NCI-H2029 (cell line): ENCODE measurements at regions not wholly inside any gene's neighbourhood (a gene's known extent, or its start where the extent isn't known, plus 50 kb on each side); places are given as distances from the start of the nearest gene placed in this dataset.
A peak's percentile ranks its signal among the peaks of the same experiment; 100 is the strongest.
"Not testable (repeated sequence)": the region's sequence is repeated elsewhere in the genome, so short reads cannot be mapped to it uniquely, and the experiment has no call there.

ENCODE experiments used
- DNase-seq: peaks from one replicate; lab custom pipeline; 2025; lab: John Stamatoyannopoulos, UW

DNA sequence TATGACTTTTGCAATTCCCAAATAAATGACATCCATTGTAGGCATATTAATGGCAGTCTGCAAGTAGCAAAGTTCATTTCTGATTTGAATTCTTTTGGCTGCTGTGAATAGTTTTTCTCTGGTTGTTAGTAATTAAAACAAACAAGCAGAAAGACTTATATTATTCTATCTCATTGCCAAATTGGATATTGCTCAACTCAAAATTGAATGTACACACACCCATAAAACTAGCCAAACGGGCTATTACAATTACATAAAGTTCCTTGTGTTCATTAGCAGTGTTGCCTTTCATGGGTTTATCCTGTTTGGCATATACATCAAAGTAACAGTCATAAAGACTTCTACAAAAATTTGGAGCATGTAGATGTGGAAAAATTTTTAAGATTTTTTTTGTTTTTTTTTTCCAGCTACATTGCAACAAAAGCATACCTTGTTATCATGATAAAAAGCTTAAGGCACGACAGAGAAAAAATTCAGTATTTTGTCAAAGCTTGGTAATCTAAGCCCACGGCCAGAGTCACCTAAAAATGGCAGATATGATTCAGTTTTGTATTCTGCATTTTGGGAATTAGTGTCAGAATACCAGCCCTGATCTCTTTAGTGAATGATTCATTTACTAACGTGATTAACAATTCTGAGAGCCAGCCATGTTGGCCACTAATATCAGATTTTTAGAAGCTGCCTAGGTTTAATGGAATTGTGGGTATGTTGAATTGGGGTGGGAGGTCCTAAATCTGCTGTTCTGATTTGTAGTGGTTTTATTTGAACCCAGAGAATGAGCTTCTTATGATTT lies 108.4 kb downstream of the KLF5 start:
- no peak for DNase-seq

- DNase-seq, result no peak
Observed at GRCh38 chr13:73166204-73166603, 107.4 kb downstream of the KLF5 start.

GRCh38 chr13:73162912-73163911 lies 104.4 kb downstream of the KLF5 start:
- no peak for DNase-seq

DNA sequence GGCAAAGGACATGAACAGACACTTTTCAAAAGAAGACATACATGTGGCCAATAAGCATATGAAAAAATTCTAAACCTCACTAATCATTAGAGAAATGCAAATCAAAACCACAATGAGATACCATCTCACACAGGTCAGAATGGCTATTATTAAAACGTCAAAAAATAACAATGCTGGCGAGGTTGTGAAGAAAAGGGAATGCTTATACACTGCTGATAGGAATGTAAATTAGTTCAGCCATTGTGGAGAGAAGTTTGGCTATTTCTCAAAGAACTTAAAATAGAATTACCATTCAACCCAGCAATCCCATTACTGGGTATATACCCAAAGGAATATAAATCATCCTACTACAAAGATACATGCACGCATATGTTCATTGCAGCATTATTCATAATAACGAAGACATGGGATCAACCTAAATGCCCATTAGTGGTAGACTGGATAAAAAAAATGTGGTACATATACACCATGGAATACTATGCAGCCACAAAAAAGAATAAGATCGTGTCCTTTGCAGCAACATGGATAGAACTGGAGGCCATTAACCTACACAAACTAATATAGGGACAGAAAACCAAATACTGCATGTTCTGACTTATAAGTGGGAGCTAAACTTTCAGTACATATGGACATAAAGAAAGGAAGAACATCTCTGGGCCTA lies 101.7 kb downstream of the KLF5 start:
- DNase-seq, result not testable (repeated sequence)

DNA sequence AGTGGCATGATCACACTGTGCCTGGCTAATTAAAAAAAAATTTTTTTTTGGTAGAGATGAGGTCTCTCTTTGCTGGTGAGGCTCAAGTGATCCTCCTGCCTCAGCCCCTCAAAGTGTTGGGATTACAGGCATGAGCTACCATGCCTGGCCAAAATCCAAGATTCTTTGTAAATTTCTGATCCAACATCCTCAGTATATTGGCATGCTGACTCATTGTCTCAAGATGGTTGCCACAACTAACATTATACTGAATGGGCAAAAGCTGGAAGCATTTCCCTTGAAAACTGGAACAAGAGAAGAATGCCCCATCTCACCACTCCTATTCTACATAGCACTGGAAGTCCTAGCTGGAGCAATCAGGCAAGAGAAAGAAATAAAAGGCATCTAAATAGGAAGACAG lies 100.0 kb downstream of the KLF5 start:
- no peak for DNase-seq

GRCh38 chr13:73157031-73157430 lies 98.2 kb downstream of the KLF5 start:
- DNase-seq, result no peak

GRCh38 chr13:73146707-73147106 lies 87.9 kb downstream of the KLF5 start:
- no peak for DNase-seq

- peak; percentile 34 for DNase-seq
Observed at GRCh38 chr13:73142071-73142470, 83.3 kb downstream of the KLF5 start.

- DNase-seq, result peak; percentile 59
Observed at GRCh38 chr13:73141292-73141771, 82.5 kb downstream of the KLF5 start.

DNA sequence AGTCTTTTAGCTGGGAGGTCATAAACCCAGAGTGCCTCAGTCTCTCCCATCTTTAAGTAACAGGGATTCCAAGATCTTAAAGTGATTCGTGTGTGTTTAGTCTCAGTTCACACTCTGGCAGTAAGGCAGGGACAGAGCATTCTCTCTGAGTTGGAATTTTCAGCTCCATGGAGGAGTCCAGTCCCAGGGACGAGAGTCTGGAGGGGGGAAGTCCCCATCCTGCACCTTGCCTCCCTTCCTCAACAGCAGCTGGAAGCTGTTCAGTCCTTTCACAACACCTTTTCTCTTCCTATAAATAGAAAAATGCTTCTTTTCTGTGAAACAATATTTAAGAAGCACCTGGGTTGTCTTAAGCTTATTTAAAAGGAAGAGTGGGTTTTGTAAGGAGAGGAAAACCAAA lies 82.0 kb downstream of the KLF5 start:
- no peak for DNase-seq

- peak; percentile 19 for DNase-seq
Observed at GRCh38 chr13:73138638-73139491, 80.1 kb downstream of the KLF5 start.

GRCh38 chr13:73138276-73138637 lies 79.5 kb downstream of the KLF5 start:
- no peak for DNase-seq

DNA sequence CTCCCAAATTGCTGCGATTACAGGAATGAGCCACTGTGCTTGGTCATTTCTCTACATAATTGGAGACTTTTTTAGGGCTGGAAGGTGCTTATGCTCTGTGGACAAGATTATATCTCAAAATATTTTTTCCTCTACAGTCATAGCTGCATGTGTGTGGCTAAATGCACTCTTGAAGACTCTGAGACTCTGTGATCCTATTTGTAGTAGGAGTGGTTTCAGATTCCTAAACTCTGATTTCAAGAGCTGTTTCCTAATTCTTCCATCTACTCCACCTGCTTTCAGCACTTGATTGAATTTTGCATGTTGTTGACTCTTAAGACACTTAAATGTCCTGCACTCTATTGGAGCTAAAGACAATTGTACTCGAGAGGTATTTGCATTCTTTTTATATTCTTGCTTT lies 78.0 kb downstream of the KLF5 start:
- no peak for DNase-seq

- no peak for DNase-seq
Observed at GRCh38 chr13:73133531-73133930, 74.7 kb downstream of the KLF5 start.

DNA sequence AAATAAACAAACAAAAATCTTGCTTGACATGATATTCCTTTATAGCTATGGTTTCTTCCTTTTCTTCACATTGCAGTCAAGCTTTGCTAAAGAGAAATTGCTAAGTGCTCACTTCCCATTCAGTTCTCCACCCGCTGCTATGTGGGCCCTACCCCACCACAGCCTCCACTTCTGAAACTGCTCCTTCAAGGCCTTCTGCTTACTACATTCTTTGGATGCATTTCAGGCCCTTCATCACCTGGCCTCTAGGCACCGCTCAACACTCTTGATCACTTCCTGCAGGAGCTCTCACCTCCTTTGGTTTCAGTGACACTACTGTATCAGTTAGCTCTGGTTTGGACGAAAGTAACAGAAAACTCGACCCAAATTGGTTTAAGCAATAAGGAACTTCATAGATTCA lies 72.4 kb downstream of the KLF5 start:
- no peak for DNase-seq

GRCh38 chr13:73129023-73129422 lies 70.2 kb downstream of the KLF5 start:
- DNase-seq, result no peak
